T-helper 22 cell (primary cell): ENCODE measurements at regions not wholly inside any gene's neighbourhood (a gene's known extent, or its start where the extent isn't known, plus 50 kb on each side); places are given as distances from the start of the nearest gene placed in this dataset.

Source experiments
- DNase-seq: peaks from one replicate; pipeline ENCODE4 v3.0.0-alpha.2; 2020; ENCODE audit warnings: low read depth

DNA sequence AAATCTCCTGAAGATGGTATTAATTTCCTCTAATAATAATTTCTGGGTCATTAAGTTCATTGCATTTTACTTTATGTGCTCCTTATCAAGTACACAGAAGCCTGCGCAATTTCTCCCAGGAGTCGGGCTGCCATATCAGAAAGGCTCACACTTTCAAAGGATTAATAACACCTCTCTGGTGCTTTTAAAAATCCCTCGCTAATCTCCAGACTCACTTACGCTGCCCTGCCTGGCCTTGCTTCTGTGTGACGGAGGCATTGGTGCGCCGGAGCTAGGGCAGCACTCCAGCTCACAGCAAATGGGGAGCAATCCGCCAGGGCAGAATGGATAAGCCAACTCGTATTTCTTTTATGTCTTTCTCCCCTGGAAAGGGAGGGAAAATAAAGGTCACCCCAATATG lies 300.8 kb downstream of the EFNB2 start:
- DNase-seq = no peak

DNA sequence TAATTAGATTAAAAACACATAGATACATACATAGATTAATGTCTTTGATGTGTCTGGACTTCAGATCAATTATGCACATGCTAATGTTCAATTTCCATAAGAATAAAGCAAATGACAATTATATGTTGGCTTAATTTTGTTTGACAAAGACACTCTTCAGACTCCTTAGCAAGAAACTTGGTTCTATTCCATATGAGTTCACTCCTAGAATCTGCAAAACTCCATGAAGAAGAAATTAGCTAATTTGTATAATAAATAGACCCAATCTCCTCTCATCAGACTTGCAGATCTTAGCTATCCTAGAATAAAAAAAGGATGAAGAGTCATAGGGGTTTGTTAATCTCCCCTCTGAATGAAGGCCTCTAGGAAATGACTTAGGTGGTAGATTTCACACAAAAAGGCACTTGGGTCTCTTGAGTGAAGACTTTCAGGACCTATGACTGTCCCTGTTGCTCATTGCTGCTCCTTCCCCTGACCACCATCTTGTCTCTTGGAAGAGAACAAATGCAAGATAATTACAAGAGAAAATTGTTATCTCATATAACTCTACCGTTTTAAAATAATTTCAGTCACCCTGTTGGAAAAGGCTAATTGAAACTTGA lies 302.2 kb downstream of the EFNB2 start:
- DNase-seq = no peak

DNA sequence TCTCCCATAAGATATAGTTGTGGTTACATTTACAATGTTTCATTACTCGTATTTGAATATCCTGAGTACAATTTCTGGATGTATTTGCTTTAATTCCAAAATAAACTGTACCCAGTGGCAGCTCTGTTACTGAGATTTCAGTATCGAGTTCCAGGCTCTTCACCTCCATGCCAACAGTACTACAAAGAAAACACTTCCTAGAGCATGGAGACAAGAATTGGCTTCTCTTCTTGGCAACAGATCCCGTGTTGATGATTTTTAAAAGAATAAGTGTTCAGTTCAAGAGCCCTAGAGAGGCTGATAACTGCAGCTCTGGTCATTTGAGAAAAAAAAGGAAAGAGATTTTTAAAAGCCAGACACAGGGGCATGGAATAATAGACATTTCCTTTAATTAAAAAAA lies 302.8 kb downstream of the EFNB2 start:
- no peak for DNase-seq

DNA sequence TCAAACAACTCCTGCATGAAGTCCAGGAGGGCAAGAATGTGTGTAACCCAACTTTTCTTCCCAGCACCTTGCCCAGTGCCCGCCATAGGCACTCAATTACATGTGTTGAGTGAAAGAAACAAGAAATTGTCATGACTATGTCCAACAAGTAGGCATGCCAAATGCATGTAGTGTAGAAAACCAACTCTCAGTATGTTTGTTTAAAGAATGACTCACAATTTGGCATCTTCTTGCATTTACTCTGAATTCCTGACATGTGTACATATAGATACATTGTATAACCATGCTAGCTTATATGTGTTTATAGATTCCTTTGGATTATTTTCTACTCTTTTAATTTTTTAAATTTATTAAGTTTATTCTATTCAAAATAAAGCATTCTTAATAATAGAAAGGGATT lies 305.0 kb downstream of the EFNB2 start:
- no peak for DNase-seq

DNA sequence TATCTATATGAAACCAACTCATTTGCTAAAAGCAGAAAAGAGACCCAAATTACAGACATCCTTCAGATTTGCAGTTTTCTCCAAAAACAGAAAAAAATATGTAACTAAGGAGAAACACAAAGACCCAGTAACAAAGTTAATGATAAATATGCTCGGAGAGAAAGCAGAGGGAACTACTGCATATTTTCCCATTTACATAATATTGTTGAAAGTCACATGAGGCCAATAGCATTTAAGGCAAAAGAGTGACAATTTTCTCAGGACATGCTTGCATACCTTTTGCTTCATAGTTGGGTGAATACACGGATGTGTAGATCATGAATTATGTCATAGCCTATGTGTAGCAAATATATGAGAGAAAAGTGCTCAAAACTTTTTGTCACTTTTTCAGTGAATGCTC lies 310.3 kb downstream of the EFNB2 start:
- DNase-seq = no peak

DNA sequence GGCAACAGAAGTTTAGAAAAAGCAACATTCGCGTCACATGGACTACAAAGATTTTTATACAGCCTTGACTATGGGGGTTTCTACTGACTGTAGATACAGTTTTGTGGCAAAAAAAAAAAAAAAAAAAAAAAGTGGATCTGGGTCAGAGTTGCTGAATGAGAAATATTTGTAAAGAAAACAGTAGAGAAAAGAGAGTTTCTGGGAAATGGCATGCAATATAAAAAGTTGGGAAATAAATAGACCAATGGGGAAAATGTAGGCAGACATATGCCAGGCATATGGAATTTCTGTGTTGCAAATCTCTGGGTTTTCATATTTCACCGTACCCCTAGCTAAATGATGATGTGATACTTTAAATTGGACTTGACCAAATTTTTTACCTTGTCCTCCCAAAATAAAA lies 315.3 kb downstream of the EFNB2 start:
- no peak for DNase-seq

DNA sequence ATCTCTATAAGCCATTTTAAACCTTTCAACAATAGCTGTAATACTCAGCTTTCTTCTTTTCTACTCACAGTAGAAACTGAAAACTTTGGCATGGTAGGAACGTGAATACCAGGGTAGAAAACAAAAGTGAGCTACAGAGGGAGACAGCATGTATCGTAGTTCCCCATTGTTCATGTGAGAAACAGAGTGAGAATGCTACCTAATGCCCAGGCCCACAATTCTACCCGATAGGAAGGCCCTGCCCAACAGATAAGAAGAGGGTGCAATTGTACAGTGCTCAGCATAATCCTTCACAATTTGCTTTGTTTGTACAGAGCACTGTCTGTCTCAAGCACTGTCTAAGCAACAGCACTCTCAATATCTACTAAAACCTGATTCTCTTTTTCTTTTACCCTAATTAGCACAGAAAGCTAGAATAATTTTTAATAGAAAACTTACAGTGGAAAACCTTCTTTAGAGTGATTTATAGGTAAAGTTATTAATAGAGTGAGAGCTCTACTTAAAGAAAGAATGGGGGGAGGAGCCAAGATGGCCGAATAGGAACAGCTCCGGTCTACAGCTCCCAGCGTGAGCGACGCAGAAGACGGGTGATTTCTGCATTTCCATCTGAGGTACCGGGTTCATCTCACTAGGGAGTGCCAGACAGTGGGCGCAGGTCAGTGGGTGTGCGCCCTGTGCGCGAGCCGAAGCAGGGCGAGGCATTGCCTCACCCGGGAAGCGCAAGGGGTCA lies 322.3 kb downstream of the EFNB2 start:
- DNase-seq = no peak

DNA sequence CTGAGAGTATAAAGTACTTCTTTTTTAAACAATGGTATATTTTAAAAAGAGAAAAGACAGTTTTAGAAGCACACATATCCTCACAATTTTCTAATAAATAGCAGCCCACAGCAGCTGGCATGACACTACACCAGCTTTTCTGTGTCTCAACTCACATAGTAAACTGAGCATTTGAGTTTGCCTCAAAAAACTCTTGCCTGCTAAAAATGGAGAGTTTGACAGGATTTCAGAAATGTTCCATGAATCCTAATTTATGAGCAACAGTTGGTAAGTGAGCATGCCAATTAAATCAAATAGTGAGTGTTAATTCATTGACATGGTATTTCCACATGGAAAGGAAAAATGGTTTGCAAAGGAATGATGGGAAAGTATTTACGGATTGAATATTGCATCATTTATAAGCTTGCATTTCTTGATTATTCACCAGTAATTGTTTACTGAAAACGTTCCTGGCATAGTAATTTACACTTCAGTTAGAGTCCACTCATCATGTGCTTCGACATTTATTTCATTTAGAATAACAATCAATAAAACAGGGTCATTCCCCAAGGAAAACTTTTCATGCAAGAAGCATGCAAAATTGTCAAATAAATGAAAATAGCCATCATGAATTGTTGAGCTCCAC lies 323.0 kb downstream of the EFNB2 start:
- DNase-seq = no peak

DNA sequence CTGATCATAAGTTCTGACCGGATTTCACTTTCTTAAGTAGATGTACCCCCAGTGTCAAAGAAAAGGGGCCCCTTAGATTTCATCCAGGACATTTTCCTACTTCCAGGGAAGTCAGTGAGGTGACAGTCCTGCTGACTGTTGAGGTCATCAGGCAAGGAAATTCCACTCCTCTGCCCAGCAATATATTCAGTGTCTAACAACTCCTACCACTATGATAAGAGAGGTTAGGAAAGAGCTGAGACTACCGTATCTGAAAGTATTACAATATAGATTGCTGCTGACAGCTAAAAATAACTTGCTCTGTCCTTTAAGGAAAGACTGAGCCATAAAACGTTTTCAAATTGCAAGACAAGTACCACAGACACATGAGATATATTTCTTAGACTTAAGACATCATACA lies 325.1 kb downstream of the EFNB2 start:
- no peak for DNase-seq

DNA sequence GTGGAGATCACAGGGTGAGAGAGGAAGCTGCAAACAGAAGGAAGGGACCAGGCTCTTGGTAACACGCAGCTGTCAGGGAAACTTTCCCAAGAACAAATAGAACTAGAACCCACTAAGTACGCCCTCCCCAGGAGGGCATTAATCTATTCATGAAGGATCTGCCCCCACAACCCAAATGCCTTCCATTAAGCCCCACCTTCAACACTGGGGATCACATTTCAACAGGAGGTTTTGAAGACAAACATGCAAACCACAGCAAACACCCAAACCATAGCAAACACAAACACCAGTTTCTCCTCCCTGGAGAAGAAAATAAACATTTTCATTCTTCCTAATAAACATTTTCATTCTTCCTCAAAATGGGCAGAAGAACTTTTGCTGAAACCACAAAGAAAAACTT lies 329.6 kb downstream of the EFNB2 start:
- DNase-seq = no peak

DNA sequence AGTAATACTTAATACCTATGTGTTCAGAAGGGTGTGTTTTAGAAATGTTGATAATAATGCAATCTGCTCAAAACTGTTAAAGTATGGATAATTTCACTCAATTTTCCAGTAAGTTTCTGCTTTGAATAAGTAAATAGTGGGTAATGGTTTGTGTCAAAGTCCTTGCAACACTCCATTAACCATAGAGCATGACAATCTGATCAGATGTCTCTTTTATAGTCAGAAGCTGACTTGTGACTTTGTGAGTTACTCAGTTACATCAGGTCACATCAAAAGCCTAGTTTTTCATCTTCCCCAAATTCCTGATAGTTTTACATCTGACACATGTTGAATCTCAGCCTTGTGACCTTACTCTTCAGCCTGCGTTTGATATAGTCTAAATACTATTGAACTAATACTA lies 338.0 kb downstream of the EFNB2 start:
- DNase-seq = no peak

DNA sequence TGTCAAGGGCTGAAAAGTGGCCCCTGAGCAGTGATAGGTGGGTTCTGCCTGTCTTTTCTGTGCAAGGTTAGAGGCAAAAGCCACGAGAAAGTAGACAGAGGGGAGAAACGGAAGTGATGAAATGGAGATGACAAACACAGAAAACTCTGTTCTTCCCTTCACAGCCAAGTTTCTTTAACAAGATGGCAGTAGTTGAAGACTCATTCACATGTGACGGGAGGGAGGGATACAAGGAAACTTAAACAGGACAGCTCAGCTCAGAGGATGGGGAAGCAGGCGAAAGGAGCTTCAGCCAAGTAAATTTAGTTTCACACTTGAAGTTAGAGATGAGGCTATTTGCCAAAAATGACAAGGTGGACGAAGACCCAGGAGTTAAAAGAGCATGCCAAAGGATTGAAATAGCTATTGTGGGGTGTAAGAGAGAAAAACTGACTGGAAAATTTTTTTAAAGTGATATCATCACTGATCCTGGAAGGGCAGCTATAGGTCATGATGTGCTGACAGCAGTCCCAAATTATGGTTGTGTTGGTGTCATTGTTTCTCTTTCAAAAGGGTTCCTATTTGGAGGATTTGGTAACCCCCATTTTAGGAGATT lies 347.9 kb downstream of the EFNB2 start:
- no peak for DNase-seq

DNA sequence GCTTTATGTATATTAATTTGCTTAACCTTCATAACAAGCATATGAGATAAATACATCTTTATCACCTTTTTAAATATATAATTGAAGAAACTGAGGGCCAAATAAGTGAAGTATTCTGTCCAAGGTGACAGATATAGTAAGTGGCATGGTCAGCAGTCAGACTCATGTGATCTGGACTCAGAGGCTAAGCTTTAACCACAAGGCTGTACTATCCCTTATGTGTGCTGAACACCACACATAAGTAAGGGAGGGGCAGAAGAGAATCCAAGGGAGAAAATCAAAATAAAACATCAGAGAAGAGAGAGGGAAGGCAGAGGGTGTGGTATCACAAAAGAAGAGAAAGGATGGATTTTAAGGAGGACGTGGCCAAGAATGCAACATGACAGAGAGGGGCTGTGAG lies 348.4 kb downstream of the EFNB2 start:
- no peak for DNase-seq

DNA sequence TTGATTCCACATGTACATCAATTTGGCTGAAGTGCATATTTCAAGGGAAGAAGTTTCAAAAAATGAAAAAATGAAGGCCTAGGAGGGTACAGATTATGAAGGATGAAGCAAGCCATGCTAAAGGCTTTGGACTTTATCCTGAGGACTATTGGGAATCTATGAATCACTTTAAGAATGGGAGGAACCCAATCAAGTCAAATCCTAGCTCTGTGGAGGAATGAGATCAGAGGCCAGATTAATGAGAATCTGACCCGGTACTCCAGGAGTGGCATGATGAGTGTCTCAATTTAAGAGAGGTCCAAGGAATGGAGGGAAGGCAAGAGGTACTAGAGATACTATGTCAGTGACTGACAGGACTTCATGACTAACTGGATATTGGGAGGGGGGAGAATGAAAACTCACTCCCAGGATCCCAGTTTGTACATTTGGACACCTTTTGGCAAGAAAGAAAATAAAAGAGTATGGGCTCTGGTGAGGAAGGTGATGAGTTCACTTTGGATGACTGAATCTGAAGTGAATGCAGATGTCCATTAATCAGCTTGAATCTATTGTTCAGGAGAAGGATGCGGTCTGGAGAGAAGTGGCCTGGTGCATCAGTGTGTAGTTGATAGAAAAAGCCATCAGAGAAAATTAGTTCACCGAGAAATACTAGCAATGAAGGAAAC lies 349.0 kb downstream of the EFNB2 start:
- DNase-seq = no peak

DNA sequence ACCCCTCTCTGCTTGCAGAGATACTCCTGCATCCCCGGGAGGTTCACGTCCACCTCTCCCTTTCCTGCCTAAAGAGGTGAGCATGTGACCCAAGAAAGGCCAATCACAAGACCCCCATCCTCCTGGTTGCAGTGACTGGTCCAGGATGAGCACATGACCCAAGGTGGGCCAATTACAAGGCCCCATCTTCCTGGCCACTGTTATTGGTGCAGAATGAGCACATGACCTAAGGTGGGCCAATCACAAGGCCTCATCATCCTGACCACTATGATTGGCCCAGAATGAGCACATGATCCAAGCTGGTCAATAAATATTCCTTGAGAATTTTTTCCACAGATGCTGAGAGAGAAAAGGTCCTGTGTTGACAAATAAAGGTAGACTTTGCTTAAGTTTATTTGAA lies 350.7 kb downstream of the EFNB2 start:
- DNase-seq = no peak

DNA sequence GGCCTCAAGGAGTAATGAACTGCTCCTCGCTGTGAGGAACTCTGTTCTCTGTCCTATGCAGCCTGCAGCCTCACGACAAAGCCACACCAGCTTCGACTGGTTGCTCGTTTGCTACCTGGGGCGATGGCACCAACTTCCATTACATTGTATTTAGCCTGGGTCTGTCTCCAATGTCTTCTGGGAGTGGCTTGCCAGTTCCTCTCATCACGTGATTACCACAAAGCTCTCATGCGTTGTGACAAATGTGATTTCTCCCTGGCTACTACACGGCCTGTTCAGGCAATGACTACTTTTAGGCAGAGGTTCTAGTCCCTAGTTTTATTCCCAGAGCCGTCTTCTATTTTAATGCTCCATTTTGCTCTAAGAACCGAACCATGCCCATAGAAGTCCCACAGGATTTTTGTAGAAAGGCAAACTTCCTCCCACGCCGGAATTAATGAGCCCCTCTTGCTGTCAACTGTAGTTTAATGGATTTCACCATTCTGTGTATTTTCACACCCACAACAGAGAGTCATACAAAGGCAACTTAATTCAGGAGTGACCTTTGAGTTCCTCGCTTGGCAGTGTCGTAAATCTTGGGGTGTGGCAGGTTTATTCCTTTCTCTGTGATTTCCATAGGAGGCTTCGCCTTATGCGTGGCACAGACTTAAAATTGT lies 351.9 kb downstream of the EFNB2 start:
- DNase-seq = no peak

DNA sequence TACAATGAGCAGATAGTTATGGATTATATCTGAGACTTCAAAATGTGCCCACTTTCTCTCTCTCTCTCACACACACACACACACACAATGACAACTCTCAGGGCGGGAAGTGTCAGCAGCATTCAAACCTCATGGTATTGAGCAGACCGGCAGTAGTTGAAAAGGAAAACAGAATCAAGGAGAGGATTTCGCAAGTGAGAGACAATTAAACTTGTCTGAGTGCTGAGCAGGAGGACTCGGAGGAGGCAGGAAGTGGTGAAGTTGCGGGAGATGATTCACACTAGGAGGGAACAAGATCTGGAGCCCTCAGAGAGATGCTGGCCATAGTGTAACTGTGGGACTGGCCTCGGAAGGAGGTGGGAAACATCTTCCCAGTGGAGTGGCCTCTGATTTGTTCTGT lies 353.1 kb downstream of the EFNB2 start:
- no peak for DNase-seq

DNA sequence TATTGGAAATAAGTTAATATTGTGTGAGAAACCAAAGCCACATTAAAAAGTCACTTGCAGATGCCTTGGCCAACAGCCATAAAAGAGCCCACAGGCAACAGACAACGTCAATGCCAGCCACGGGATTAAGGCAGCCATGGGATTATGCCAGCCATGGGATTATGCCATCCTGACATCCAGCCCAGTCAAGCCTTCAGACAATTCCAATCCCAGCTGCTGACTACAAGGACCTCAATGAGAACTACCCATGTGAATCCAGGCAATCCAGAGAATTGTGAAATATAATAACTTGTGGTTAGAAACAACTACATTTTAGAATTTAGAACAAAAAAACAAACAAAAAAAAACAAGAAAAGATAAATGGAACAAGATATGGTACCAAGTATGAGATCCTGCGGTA lies 356.6 kb downstream of the EFNB2 start:
- DNase-seq = no peak

DNA sequence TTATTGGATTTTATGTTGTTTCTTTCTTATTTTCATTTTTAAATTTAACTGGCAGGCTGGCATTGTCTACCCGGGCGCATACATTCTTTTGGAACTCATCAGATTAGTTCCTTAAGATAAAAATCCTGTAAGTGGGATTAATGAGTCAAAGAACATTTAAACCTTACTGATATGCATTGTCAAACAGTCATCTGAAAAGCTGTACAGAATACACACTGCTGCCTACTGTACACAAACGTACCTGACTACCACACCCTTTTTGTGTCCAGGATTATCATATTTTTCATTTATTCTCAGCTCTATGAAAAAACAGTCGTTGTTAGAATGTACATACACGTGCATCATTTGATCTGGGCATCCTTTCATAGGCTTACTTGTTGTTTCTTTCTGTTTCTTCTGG lies 358.3 kb downstream of the EFNB2 start:
- DNase-seq = no peak

DNA sequence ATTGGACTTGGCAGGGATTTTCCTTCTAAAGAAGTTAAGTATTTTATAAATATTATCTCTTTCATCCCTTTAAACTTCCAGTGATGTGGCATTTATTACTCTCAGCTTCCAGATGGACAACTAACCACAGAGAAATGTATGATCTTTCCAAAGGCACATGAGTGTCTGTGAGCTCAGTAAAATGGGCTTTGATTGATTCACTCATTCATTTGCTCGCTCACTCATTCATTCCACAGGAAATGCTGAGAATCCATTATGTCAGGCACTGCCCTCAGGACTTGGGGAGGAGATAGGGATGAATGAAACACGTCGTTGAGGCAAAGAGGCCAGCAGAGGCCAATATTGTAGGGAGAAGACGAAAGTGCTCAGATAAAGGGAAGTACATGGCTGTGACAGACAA lies 359.3 kb downstream of the EFNB2 start:
- DNase-seq = no peak

DNA sequence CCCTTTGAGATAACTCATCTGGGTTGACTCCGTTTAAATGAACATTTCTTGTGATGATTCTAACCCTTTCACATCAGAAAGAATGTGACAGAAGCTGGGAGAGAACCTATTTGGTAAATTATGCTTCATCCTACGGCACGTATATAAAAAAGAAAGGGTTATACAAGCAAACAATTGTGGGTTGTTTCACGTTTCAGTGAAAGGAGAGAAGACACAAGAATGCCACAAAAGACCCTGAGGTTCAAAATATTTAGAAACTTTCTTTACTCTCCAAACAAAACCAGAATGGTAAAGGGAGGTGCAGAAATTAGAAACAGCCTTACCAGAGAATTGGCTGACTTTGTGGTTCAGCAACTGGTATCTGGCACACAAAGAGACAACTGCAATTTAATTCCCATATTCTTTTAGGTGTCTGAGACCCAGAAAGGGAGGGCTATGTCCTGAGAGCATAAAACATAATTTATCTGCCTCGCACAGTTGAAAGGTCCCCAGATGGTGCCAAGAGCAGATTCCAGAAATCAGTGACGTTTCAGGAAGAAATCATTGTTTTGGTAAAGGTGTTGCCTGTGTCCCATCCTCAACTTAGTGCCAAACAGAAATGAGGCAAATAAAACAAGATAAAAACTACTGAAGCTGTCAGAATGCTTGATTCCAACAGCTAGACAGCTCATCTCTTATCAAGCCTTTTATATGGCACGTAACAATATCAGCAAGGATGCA lies 361.4 kb downstream of the EFNB2 start:
- no peak for DNase-seq

DNA sequence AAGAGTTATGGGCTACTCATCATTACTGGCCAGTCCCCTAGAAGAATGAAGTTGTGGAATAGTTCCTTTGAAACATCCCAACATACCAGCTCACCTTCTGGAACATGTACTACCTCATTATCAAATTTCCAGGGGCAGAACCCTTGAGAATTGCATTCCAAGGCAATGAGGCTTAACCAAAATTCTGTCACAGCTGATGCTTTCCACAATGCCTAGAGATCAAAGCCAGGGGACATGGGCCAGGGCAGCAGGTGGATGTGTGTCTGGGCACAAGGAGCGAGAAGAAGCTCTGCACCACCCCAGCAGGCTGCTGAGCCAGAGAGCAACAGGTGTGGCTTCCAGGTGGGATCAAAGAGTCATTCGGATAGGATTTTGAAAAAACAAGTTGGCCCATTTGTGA lies 362.1 kb downstream of the EFNB2 start:
- no peak for DNase-seq
